PFSK-1 (cell line): ENCODE measurements at regions not wholly inside any gene's neighbourhood (a gene's known extent, or its start where the extent isn't known, plus 50 kb on each side); places are given as distances from the start of the nearest gene placed in this dataset.
A peak's percentile ranks its signal among the peaks of the same experiment; 100 is the strongest.

Experiments used
- FOXP2 ChIP-seq: optimal IDR thresholded peaks from 2 replicates; pipeline ENCODE3; 2011; ENCODE audit warnings: borderline replicate concordance, control low read depth, inconsistent platforms; ENCODE audit not compliant: insufficient read depth; ENCODE audit errors: extremely low read length, extremely low read depth
- POLR2AphosphoS5 ChIP-seq: IDR thresholded peaks from 2 replicates; pipeline ENCODE4 v1.6.1; 2012; ENCODE audit warnings: low read depth, mild to moderate bottlenecking, control low read depth, low read length, moderate library complexity
- SIN3A ChIP-seq: IDR thresholded peaks from 2 replicates; pipeline ENCODE4 v1.6.1; 2012; ENCODE audit warnings: mild to moderate bottlenecking, low read length, moderate library complexity, borderline replicate concordance; ENCODE audit not compliant: insufficient read depth
- TAF1 ChIP-seq: IDR thresholded peaks from 2 replicates; pipeline ENCODE4 v1.6.1; 2012; ENCODE audit warnings: low read length, control low read depth, borderline replicate concordance; ENCODE audit not compliant: insufficient read depth
- TF ChIP-seq, protein P1 (sequence below), 2 experiments: IDR thresholded peaks; 2 replicates each; pipeline versions ENCODE4 v1.6.1 to v1.8.0; 2011 to 2012; ENCODE audit warnings: low read depth in 2 of 2, low read length in 2 of 2, control low read depth in 1 of 2, inconsistent platforms in 1 of 2, mild to moderate bottlenecking in 1 of 2, moderate library complexity in 1 of 2; ENCODE audit not compliant: insufficient read depth in 1 of 2

DNA sequence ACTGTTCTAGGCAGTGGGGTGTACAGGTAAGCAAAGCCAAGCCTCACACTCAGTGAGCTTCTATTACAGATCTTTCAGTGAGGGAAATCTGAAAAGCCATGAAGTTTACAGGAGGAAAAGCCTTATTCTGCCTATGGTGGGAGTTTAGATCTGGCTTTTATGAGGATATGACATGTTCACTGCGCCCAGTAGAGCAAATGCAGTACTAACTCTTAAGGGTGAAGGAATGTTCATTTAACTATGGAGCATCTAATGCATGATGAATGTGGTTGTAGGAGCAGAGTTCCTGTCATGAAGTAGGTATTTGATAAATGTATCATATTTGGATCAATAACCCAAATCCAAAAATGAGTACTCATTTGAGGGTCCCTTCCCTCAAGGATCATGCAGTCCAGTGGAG, 230.2 kb upstream of the PAPPA start:
- TF ChIP-seq, protein P1, sequence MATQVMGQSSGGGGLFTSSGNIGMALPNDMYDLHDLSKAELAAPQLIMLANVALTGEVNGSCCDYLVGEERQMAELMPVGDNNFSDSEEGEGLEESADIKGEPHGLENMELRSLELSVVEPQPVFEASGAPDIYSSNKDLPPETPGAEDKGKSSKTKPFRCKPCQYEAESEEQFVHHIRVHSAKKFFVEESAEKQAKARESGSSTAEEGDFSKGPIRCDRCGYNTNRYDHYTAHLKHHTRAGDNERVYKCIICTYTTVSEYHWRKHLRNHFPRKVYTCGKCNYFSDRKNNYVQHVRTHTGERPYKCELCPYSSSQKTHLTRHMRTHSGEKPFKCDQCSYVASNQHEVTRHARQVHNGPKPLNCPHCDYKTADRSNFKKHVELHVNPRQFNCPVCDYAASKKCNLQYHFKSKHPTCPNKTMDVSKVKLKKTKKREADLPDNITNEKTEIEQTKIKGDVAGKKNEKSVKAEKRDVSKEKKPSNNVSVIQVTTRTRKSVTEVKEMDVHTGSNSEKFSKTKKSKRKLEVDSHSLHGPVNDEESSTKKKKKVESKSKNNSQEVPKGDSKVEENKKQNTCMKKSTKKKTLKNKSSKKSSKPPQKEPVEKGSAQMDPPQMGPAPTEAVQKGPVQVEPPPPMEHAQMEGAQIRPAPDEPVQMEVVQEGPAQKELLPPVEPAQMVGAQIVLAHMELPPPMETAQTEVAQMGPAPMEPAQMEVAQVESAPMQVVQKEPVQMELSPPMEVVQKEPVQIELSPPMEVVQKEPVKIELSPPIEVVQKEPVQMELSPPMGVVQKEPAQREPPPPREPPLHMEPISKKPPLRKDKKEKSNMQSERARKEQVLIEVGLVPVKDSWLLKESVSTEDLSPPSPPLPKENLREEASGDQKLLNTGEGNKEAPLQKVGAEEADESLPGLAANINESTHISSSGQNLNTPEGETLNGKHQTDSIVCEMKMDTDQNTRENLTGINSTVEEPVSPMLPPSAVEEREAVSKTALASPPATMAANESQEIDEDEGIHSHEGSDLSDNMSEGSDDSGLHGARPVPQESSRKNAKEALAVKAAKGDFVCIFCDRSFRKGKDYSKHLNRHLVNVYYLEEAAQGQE (IDR thresholded peaks at IDR 0.05; ENCODE audit: insufficient read depth in 1 of 2, low read depth in 2 of 2, low read length in 2 of 2) = no peak
- TF ChIP-seq FOXP2 = no peak
- TF ChIP-seq POLR2AphosphoS5 = no peak
- no peak for TF ChIP-seq SIN3A
- TF ChIP-seq TAF1 = no peak

DNA sequence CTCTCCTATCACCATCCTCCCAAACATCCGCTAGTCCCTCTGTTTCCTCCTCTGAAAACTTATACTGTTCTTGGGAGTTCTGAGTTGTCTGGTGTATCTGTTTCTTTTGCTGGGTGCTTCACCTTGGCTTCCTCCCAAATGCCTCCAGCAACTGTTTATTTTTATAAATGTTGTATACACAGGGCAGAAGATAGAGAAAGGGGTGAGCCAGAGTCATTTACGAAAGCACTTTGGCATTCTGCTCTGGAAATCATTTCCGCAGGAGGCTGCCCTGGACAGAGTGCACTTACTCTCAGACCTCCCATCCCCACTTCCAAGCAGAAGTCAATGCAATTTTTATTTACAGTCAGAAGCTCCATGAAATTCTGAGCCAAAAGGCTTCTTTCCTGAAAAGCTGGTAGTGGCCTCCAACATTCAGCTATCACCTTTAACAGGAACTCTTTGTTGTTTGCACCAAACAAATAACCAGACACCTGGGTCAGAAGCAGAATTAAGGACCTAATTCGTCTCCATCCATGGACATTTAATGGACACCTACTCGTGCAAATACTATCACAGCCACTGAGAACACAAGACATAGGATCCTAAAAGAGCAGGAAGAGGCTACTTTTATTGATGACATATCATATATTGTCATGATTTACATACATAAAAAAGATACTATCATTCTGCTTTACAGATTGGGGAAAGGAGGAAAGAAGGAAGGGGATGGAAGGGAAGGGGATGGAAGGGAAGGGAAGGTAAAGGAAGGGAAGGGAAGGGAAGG, 229.5 kb upstream of the PAPPA start:
- TF ChIP-seq SIN3A (no peak), FOXP2 (peak; percentile 61), POLR2AphosphoS5 (no peak), TAF1 (no peak)
- TF ChIP-seq, protein P1 (IDR thresholded peaks at IDR 0.05; ENCODE audit: insufficient read depth in 1 of 2, low read depth in 2 of 2, low read length in 2 of 2) = no peak

DNA sequence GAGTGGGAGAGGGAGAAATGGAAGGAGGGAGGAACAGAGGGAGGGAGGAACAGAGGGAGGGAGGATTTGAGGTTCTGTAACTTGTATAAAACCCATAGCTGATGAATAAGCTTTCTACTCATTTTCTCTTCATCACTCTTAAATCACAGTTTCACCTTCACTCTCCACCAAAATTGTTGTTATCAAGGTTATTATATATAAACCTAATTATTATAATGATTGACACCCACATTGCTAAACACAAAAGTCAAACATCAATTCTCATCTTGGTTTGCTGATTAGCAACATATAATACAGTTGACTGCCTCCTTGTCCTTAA, 229.0 kb upstream of the PAPPA start:
- TF ChIP-seq, protein P1 (IDR thresholded peaks at IDR 0.05; ENCODE audit: insufficient read depth in 1 of 2, low read depth in 2 of 2, low read length in 2 of 2) = no peak
- TF ChIP-seq TAF1 (no peak), POLR2AphosphoS5 (no peak), SIN3A (no peak), FOXP2 (no peak)

DNA sequence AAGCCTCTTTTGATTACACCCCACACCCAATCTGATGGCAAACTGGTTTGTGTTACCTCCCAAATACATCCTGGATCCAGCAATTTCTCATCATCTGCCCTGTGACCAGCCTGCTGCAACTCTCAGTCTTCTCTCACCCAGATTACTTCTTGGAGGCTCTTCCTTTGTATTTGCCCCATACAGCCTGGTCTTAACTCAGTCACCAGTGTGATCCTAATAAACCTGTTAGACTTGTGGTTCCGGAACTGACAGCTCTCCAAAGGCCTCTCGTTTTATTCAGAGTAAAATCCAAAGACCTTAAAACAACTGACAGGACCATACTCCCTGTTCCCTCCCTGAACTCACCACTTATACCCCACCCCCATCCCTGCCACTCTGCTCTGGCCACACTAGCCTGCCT, 228.2 kb upstream of the PAPPA start:
- TF ChIP-seq SIN3A = no peak
- TF ChIP-seq, protein P1 (IDR thresholded peaks at IDR 0.05; ENCODE audit: insufficient read depth in 1 of 2, low read depth in 2 of 2, low read length in 2 of 2) = no peak
- TF ChIP-seq FOXP2 = no peak
- no peak for TF ChIP-seq TAF1
- no peak for TF ChIP-seq POLR2AphosphoS5

DNA sequence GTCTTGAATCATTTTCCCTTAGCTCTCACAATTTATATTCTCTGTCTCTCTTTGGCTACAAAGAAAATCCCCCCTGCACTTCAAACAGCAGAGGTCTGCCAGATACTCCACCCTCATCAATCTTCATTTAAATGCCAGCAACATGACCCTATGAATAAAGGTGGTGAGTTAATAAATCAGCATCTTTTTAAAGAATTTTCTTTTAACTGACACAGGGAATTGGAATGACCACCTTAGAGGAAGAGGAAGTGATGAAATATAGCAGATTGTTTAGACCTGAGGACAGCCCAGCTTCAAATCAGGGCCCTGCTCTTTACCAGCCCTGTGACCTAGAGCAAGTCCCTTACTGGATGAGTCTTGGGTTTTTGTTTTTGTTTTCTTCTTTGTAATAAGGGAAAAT, 223.1 kb upstream of the PAPPA start:
- TF ChIP-seq TAF1 (no peak), FOXP2 (no peak), SIN3A (no peak), POLR2AphosphoS5 (no peak)
- TF ChIP-seq, protein P1 (IDR thresholded peaks at IDR 0.05; ENCODE audit: insufficient read depth in 1 of 2, low read depth in 2 of 2, low read length in 2 of 2) = no peak
